Gastroesophageal sphincter (tissue), 3 donors: ENCODE measurements at regions not wholly inside any gene's neighbourhood (a gene's known extent, or its start where the extent isn't known, plus 50 kb on each side); places are given as distances from the start of the nearest gene placed in this dataset.

ENCODE experiments used
- POLR2AphosphoS5 ChIP-seq: sonication (generic); formaldehyde crosslinking; IDR thresholded peaks from one replicate; pipeline ENCODE4 v1.6.1; 2017; ENCODE audit warnings: antibody characterized with exemption
- TF ChIP-seq, protein P1 (sequence below), 4 experiments: fragments of 200-600 bp in 2 of 4; fragments of 450-650 bp in 2 of 4; sonication (generic) in 1 of 4; IDR thresholded peaks; one replicate each; pipeline ENCODE4 v1.5.1; 2017 to 2019; ENCODE audit warnings: antibody characterized with exemption in 4 of 4, mild to moderate bottlenecking in 2 of 4, moderate library complexity in 2 of 4

DNA sequence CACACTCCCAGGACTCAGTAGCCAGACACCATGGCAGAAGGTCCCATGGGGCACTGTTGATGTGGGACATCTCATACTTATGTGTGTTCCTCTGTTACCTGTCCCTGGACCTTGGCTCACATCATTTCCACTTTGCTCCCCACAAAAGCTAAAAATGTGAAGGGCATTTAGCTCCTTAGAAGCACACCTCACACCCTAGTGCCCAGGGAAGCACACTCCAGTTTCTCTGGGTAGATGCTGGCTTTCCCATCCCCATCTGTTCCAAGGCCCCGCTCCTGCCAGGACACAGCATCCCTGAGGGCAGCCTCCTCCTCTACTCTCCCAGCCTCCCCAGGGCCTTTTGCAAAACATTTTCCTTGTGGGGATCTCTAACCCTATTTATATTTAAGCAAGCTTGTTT lies 572.4 kb upstream of the MGMT start:
- TF ChIP-seq, protein P1, sequence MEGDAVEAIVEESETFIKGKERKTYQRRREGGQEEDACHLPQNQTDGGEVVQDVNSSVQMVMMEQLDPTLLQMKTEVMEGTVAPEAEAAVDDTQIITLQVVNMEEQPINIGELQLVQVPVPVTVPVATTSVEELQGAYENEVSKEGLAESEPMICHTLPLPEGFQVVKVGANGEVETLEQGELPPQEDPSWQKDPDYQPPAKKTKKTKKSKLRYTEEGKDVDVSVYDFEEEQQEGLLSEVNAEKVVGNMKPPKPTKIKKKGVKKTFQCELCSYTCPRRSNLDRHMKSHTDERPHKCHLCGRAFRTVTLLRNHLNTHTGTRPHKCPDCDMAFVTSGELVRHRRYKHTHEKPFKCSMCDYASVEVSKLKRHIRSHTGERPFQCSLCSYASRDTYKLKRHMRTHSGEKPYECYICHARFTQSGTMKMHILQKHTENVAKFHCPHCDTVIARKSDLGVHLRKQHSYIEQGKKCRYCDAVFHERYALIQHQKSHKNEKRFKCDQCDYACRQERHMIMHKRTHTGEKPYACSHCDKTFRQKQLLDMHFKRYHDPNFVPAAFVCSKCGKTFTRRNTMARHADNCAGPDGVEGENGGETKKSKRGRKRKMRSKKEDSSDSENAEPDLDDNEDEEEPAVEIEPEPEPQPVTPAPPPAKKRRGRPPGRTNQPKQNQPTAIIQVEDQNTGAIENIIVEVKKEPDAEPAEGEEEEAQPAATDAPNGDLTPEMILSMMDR (IDR thresholded peaks at IDR 0.05): no peak
- no peak for TF ChIP-seq POLR2AphosphoS5
